Natural killer cell treated with Interleukin-12 subunit alpha and Interleukin-12 subunit beta and Interleukin-15 and Interleukin-18, amount 100 ng/mL, for 72 hours (primary cell): ENCODE measurements at regions not wholly inside any gene's neighbourhood (a gene's known extent, or its start where the extent isn't known, plus 50 kb on each side); places are given as distances from the start of the nearest gene placed in this dataset.
"Not testable (repeated sequence)": the region's sequence is repeated elsewhere in the genome, so short reads cannot be mapped to it uniquely, and the experiment has no call there.

Experiments used
- ATAC-seq, 2 donors: fragments of 150-1000 bp; cut with Tn5 transposase in 1 of 2; sonication (Bioruptor Pico), chemical (Tn5 transposase) in 1 of 2; 2 replicates each; pipeline ENCODE4 v1.10.0; 2021
- DNase-seq: peaks from one replicate; pipeline ENCODE4 v3.0.0; 2022; ENCODE audit warnings: low spot score
- H3K27ac Mint-ChIP-seq, 2 donors: 1 replicate in 1 of 2; 2 replicates in 1 of 2; pipeline ENCODE4 v1.8.0; 2022; ENCODE audit warnings: mixed read lengths in 2 of 2, mild to moderate bottlenecking in 1 of 2, moderate library complexity in 1 of 2
- H3K27me3 Mint-ChIP-seq, 2 donors: 1 replicate in 1 of 2; 2 replicates in 1 of 2; pipeline ENCODE4 v1.8.0; 2022; ENCODE audit warnings: mixed read lengths in 2 of 2
- H3K36me3 Mint-ChIP-seq: one replicate; pipeline ENCODE4 v1.8.0; 2022; ENCODE audit warnings: mixed read lengths
- H3K4me1 Mint-ChIP-seq, 2 donors: 1 replicate in 1 of 2; 2 replicates in 1 of 2; pipeline ENCODE4 v1.8.0; 2022; ENCODE audit warnings: low read depth in 2 of 2, mixed read lengths in 2 of 2, mild to moderate bottlenecking in 1 of 2
- H3K4me3 Mint-ChIP-seq: one replicate; pipeline ENCODE4 v1.8.0; 2022; ENCODE audit warnings: mixed read lengths
- H3K9me3 Mint-ChIP-seq: 2 replicates; pipeline ENCODE4 v1.8.0; 2022; ENCODE audit warnings: mixed read lengths

DNA sequence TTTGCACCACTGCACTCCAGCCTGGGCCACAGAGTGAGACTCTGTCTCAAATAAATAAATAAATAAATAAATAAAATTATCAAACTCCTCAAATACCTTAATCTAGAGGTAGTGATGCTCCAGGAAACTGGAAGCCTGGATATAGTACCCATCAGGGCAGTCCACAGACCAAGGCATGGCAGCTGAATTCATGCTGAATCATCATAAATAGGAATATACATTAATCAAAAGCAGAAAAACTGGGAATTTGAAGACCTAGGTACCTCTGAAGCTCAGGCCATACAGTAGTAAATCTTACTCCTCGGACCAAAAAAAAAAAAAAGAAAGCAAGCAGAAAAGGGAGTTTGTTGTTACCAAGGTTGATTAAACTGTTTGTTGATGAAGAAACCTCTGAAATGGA lies 184.2 kb upstream of the CHODL start:
- Mint-ChIP-seq H3K4me3 (no peak overlapping the region), H3K27ac (no peak overlapping the region), H3K27me3 (peaks cover 0 to 5% of the 10 kb centered on the region in 2 donors), H3K9me3 (no peaks in the 10 kb centered on the region), H3K36me3 (peaks cover 7% of the 10 kb centered on the region), H3K4me1 (peaks cover 0 to 3% of the 10 kb centered on the region in 2 donors)
- DNase-seq (no peak), ATAC-seq (no peak)

DNA sequence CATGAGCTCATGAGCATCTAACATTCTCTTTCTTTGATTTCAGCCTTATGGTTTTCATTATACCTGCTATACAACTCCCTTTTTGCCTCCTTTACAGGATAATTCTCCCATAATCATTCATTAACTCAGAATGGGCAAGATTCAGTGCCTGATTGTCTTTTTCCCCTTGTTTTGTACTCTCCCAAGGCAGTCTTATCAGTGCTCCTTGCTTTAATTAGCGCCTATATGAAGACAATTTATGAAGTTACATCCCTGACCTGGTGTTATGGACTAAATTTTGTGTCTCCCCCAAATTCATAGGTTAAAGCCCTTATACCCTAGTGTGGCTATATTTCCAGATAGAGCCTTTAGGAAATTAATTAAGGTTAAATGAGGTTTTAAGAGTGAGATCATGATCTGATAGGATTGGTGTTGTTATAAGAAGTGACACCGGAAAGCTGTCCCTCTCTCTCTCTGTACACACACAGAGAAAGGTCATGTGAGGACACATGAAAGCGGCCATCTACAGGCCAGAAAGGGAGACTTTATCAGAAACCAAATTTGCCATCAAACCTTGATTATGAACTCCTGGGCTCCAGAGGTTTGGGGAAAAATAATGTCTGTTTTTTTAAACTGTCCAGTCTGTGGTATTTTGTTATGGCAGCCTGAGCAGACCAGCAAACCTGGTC lies 185.8 kb upstream of the CHODL start:
- Mint-ChIP-seq H3K27ac (no peak overlapping the region), H3K27me3 (peaks cover 0 to 10% of the 10 kb centered on the region in 2 donors), H3K36me3 (peaks cover 7% of the 10 kb centered on the region), H3K4me1 (peaks cover 0 to 3% of the 10 kb centered on the region in 2 donors), H3K4me3 (no peak overlapping the region), H3K9me3 (no peaks in the 10 kb centered on the region)
- DNase-seq (no peak), ATAC-seq (no peak)

DNA sequence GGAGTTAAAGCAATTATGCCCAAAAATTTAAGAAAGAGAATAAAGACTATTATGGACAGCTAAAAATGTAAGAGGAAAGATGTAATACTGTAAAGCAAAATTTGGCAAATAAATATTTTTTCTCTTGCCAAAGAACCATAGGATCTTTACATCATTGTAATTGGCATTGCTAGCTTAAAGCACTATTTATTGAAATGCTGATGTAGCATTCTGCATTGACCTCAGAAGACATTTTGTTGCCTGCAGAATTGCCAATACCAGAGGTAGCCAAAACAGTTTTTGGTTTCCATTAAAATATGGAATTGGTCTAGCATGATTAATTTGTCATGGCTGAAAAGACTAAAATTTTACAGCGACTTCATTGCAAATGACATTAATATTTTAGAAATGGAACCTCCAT lies 191.5 kb upstream of the CHODL start:
- DNase-seq (no peak), ATAC-seq (no peak)
- no peak overlapping the region for H3K4me3 Mint-ChIP-seq

DNA sequence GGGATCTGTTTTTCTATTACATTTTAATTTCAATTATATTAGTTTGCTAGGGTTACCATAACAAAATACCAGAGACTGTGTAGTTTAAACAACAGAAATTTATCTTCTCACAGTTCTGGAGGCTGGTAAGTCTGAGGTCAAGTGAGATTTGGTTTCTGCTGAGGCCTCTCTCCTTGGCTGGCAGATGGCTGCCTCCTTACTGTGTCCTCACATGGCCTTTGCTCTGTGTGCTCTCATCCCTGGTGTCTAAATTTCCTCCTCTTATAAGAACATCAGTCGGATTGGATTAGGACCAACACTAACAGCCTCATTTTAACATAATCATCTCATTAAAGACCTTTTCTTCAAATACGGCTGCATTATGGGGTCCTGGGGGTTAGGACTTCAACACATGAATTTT lies 195.2 kb upstream of the CHODL start:
- Mint-ChIP-seq H3K9me3 (no peaks in the 10 kb centered on the region), H3K27me3 (peaks cover 0 to 8% of the 10 kb centered on the region in 2 donors), H3K4me1 (no peaks in the 10 kb centered on the region), H3K27ac (no peak overlapping the region), H3K4me3 (no peak overlapping the region), H3K36me3 (no peaks in the 10 kb centered on the region)
- DNase-seq (no peak), ATAC-seq (no peak)

More for the DNA sequence above, 191.5 kb upstream of the CHODL start:
- H3K27me3 Mint-ChIP-seq, result peaks cover 0 to 11% of the 10 kb centered on the region in 2 donors
- H3K4me1 Mint-ChIP-seq, result no peaks in the 10 kb centered on the region
- H3K36me3 Mint-ChIP-seq, result no peaks in the 10 kb centered on the region
- H3K27ac Mint-ChIP-seq, result no peak overlapping the region
- H3K9me3 Mint-ChIP-seq, result no peaks in the 10 kb centered on the region

DNA sequence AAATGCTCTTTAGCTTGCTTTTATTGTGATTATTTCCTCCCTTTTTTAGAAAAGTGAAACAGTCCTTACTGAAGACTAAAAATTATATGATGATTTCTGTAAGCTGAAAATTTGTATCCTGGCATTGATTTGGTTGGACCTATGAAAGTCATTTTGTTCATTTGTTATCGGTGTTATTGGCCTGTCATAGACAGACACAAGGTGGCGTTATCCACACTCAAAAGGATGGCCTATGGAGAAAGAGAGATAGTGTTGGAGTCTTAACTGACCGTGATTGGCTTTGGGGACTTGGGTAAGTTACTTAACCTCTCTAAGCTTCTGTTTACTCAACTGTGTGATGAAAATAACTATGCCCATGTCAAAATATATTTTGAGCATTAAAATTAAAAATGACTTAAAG lies 203.6 kb upstream of the CHODL start:
- Mint-ChIP-seq H3K4me3 (no peak overlapping the region), H3K27ac (no peak overlapping the region), H3K4me1 (no peaks in the 10 kb centered on the region), H3K9me3 (no peaks in the 10 kb centered on the region), H3K27me3 (no peaks in the 10 kb centered on the region), H3K36me3 (no peaks in the 10 kb centered on the region)
- DNase-seq, result no peak
- ATAC-seq, result peak in 1 of 2 donors; percentile 44

DNA sequence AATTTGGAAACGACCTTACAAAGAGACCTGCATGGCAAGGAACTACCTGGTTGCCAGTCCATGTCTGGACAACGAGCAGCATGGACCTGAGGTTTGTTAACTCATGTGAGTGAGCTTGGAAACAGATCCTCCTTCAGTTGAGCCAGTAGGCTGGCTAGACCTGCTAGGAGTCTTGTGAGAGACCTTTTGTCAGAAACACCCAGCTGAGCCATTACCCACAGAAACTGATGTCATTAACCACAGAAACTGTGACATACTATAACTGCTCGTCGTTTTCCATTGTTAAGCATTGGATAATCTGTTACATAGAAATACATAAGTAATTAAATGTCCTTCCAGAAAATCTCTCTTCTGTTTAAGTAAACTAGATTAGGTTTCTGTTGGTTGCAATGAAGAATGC lies 211.1 kb upstream of the C21orf91 start:
- H3K4me3 Mint-ChIP-seq, result no peak overlapping the region
- ATAC-seq (no peak), DNase-seq (no peak)
- H3K9me3 Mint-ChIP-seq, result no peaks in the 10 kb centered on the region
- no peaks in the 10 kb centered on the region for H3K4me1 Mint-ChIP-seq
- no peaks in the 10 kb centered on the region for H3K36me3 Mint-ChIP-seq
- H3K27ac Mint-ChIP-seq, result no peak overlapping the region
- H3K27me3 Mint-ChIP-seq, result no peaks in the 10 kb centered on the region

DNA sequence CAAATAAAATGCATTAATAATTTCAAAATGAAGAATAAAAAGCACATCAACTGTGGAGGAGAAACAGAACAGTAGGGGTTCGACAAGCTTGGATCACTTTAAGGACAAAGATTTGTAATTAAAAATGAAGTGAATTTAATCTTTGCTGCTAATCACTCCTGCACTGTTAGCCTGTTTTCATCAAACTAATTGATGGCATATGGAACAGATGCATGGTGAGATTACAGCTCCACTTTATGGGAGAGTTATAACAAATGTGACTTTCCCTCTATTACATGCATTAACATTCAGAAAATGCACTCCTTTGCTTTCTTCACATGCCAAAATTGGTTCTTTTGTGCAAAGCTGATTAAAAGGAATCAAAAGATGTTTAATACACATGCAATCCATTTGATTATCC lies 207.2 kb upstream of the C21orf91 start:
- H3K27me3 Mint-ChIP-seq, result no peaks in the 10 kb centered on the region
- no peaks in the 10 kb centered on the region for H3K36me3 Mint-ChIP-seq
- no peaks in the 10 kb centered on the region for H3K9me3 Mint-ChIP-seq
- ATAC-seq (no peak), DNase-seq (no peak)
- no peak overlapping the region for H3K4me3 Mint-ChIP-seq
- no peaks in the 10 kb centered on the region for H3K4me1 Mint-ChIP-seq
- no peak overlapping the region for H3K27ac Mint-ChIP-seq

DNA sequence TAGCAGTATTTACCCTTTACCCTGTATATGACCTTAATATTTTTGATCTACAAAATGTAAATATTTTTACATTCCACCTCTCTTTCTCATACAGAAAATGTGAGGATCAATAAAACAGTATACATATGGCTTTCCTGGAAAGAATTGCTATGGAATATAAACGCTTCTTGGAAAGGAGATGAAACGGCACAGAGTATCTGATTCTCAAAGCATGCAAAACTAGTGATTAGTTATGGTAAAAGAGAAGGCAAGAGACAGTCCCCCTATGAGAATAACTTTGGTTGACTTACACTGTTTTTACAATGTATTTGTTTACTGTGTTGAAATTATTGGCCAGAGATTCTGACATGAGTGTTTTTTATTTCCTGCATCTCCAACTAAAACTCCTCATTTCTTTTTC lies 204.6 kb upstream of the C21orf91 start:
- H3K4me1 Mint-ChIP-seq, result no peaks in the 10 kb centered on the region
- no peak overlapping the region for H3K27ac Mint-ChIP-seq
- ATAC-seq (no peak), DNase-seq (no peak)
- no peak overlapping the region for H3K4me3 Mint-ChIP-seq
- no peaks in the 10 kb centered on the region for H3K27me3 Mint-ChIP-seq
- no peaks in the 10 kb centered on the region for H3K36me3 Mint-ChIP-seq
- H3K9me3 Mint-ChIP-seq, result no peaks in the 10 kb centered on the region

DNA sequence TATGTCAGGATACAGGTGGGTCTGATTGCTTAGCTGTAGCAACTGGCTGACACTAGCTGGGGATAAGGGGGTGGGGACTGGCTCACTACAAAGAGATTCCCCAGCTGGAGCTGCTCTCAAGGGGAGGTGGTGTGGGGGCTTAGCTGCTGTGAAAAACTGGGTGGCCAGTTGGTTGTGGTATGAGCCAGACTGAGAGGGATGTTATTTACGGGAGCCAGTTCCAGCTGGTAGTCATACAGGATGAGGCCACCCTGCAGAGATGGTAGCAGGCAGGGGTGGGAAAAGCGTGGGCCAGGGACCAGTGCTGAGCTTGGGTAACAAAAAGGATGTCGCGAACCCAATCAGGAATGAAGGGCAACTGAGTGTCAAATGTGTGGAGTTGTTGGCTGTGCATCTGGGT lies 204.0 kb upstream of the C21orf91 start:
- Mint-ChIP-seq H3K27ac (no peak overlapping the region), H3K36me3 (no peaks in the 10 kb centered on the region), H3K27me3 (no peaks in the 10 kb centered on the region), H3K9me3 (no peaks in the 10 kb centered on the region), H3K4me3 (no peak overlapping the region), H3K4me1 (no peaks in the 10 kb centered on the region)
- DNase-seq, result no peak
- no peak for ATAC-seq

DNA sequence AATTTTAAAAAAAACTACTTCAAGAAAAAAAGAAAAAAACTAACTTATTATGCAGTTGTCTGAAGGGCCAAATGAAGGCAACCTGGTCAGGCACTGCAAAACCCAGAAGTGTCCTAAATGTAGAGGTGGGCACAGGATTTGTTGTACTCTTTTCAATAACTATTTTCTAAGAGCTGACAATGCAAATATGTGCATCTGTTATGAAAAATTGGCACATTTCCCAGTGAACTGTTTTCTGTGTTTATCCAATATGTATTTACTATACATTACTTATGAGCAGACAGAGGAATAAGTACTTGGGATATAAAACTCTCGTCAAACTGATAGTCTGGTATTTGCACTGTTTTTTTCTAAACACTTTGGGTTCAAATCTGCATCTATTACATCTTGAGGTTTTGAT lies 188.0 kb upstream of the C21orf91 start:
- Mint-ChIP-seq H3K36me3 (no peaks in the 10 kb centered on the region), H3K27me3 (no peaks in the 10 kb centered on the region), H3K9me3 (no peaks in the 10 kb centered on the region), H3K4me3 (no peak overlapping the region), H3K27ac (no peak overlapping the region), H3K4me1 (no peaks in the 10 kb centered on the region)
- DNase-seq, result no peak
- no peak for ATAC-seq

DNA sequence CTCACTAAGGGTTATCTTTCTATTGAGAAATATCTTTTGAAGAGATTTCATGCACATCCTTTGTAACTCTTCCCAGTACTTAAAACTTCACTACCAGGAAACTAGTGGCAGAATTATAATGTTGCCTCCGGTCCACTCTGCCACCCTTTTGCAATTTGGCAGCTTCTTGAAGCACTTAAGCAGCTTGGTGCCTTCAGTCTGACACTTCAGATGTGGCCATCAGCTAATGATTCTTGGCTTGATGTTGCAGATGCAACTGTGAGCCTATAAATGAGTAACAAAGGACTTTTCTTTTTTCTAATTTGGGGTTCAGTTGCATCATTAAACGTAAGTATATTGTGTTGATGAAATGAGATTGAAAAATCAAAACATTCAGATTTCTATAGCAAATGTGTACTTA lies 187.5 kb upstream of the C21orf91 start:
- Mint-ChIP-seq H3K27ac (no peak overlapping the region), H3K36me3 (no peaks in the 10 kb centered on the region), H3K4me3 (no peak overlapping the region), H3K9me3 (no peaks in the 10 kb centered on the region), H3K4me1 (no peaks in the 10 kb centered on the region), H3K27me3 (no peaks in the 10 kb centered on the region)
- ATAC-seq (no peak), DNase-seq (no peak)

DNA sequence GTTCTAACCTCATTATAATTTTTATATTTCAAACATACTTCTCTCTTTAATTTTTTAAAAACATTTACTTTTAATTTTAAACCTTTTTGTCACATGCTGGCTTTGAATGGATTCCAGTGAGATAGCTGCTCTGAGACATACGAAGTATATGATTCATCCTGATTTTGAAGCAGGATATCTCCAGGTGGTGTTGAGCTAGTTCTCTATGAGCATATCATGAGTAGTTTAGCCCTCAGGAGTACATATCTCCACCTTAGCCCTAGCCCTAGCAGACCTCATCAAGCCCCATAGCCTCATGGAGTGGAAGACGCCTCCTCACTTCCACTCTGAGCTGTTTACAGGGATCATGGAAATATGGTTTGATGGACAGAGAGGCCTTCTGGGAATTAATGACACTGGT lies 183.2 kb upstream of the C21orf91 start:
- DNase-seq, result no peak
- H3K27me3 Mint-ChIP-seq, result no peaks in the 10 kb centered on the region
- no peaks in the 10 kb centered on the region for H3K9me3 Mint-ChIP-seq
- H3K4me3 Mint-ChIP-seq, result no peak overlapping the region
- no peaks in the 10 kb centered on the region for H3K4me1 Mint-ChIP-seq
- no peak overlapping the region for H3K27ac Mint-ChIP-seq
- H3K36me3 Mint-ChIP-seq, result no peaks in the 10 kb centered on the region
- ATAC-seq, result no peak

DNA sequence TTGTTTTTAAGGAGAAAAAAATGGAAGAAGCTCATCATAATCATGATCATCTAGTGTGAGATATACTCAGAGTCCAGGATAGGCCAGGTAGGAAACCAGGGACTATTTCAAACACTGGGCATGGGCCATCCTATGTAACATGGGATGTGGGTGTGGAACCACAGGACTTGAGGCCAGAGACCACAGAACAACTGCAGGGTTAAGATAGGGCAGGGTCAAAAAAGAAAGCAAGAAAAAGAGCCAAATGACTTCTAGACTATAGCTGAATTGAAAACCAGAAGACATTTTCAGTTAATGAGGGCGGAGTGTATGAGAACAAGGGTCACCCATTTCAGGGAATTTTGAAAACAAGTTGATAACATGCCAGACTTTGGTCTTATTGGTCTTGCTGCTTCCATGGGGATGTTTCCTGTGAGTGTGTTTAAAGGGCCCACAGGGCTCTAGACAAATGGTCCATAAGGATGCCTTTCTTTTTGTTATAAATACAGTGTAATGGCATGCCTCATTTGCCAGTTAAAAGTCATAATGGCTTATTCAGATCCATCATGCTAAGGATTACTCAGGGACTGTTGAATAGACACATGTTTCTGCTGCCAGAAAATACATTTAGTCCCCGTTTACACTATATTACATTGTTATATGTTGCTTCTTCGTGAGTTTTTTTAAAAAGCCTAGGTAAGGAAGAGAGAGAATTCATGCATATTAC lies 182.0 kb upstream of the C21orf91 start:
- H3K9me3 Mint-ChIP-seq, result no peaks in the 10 kb centered on the region
- no peaks in the 10 kb centered on the region for H3K36me3 Mint-ChIP-seq
- no peak overlapping the region for H3K27ac Mint-ChIP-seq
- ATAC-seq (no peak), DNase-seq (no peak)
- no peaks in the 10 kb centered on the region for H3K4me1 Mint-ChIP-seq
- no peaks in the 10 kb centered on the region for H3K27me3 Mint-ChIP-seq
- no peak overlapping the region for H3K4me3 Mint-ChIP-seq

DNA sequence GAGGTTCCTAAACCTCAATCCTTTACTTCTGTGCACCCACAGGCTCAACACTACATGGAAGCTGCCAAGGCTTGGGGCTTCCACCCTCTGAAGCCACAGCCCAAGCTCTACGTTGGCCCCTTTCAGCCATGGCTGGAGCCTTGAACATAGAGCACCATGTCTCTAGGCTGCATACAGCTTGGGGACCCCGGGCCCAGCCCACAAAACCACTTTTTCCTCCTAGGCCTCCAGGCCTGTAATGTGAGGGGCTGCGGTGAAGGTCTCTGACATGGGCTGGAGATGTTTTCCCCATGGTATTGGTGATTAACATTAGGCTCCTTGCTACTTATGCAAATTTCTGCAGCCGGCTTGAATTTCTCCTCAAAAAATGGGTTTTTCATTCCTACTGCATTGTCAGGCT lies 179.4 kb upstream of the C21orf91 start:
- H3K4me3 Mint-ChIP-seq, H3K27me3 Mint-ChIP-seq, H3K4me1 Mint-ChIP-seq, ATAC-seq, H3K27ac Mint-ChIP-seq, DNase-seq, H3K36me3 Mint-ChIP-seq: not testable (repeated sequence)
- H3K9me3 Mint-ChIP-seq, result peaks cover 11% of the 10 kb centered on the region

DNA sequence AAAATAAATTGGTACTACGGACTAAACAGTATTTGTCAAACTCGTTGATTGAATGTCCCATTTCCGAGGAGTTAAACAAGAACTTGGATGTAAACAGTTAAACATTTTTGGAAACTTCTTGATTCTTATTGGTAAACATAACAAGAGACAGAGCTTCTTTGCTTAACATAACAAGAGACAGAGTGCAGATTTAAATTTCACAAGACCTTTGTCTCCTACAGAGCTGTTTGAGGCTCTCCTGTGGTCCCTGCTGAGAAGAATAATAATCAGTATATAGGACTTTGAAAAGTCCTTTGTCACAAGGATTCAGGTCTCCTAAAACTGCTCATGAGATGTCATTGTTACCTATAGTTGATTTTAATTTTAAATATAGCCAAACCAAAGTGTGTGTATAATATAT lies 170.6 kb upstream of the C21orf91 start:
- H3K36me3 Mint-ChIP-seq, result peaks cover 6% of the 10 kb centered on the region
- no peak for ATAC-seq
- no peak for DNase-seq
- H3K27ac Mint-ChIP-seq, result no peak overlapping the region
- H3K4me1 Mint-ChIP-seq, result no peaks in the 10 kb centered on the region
- no peak overlapping the region for H3K4me3 Mint-ChIP-seq
- H3K9me3 Mint-ChIP-seq, result peaks cover 10% of the 10 kb centered on the region
- no peaks in the 10 kb centered on the region for H3K27me3 Mint-ChIP-seq
